ENCODE measurements at regions not wholly inside any gene's neighbourhood (a gene's known extent, or its start where the extent isn't known, plus 50 kb on each side); places are given as distances from the start of the nearest gene placed in this dataset.

GRCh38 chr11:15699978-15700377, 585.3 kb downstream of the INSC start:
- no peak for DNase-seq (ENCODE audit: low read depth)

- DNase-seq (ENCODE audit: low read depth) = no peak
Measured at GRCh38 chr11:15700456-15700855, 585.7 kb downstream of the INSC start.

GRCh38 chr11:15704064-15704463, 589.3 kb downstream of the INSC start:
- DNase-seq (ENCODE audit: low read depth) = no peak

- DNase-seq (ENCODE audit: low read depth) = no peak
Measured at GRCh38 chr11:15704556-15704955, 589.8 kb downstream of the INSC start.

- no peak for DNase-seq (ENCODE audit: low read depth)
Measured at GRCh38 chr11:15705891-15706290, 591.2 kb downstream of the INSC start.

GRCh38 chr11:15707194-15707593, 592.5 kb downstream of the INSC start:
- DNase-seq (ENCODE audit: low read depth) = no peak

- no peak for DNase-seq (ENCODE audit: low read depth)
Measured at GRCh38 chr11:15707971-15708370, 593.2 kb downstream of the INSC start.

GRCh38 chr11:15710580-15711275, 596.0 kb downstream of the INSC start:
- DNase-seq (ENCODE audit: low read depth) = no peak

GRCh38 chr11:15711311-15711710, 596.6 kb downstream of the INSC start:
- DNase-seq (ENCODE audit: low read depth) = no peak

GRCh38 chr11:15714641-15715399, 600.1 kb downstream of the INSC start:
- no peak for DNase-seq (ENCODE audit: low read depth)

- no peak for DNase-seq (ENCODE audit: low read depth)
Measured at GRCh38 chr11:15716550-15716949, 601.8 kb downstream of the INSC start.

GRCh38 chr11:15720460-15720859, 605.7 kb downstream of the INSC start:
- DNase-seq (ENCODE audit: low read depth) = no peak

GRCh38 chr11:15723966-15724365, 609.2 kb downstream of the INSC start:
- no peak for DNase-seq (ENCODE audit: low read depth)

- DNase-seq (ENCODE audit: low read depth) = no peak
Measured at GRCh38 chr11:15724601-15725000, 609.9 kb downstream of the INSC start.

GRCh38 chr11:15725246-15725645, 610.5 kb downstream of the INSC start:
- DNase-seq (ENCODE audit: low read depth) = no peak

- DNase-seq (ENCODE audit: low read depth) = no peak
Measured at GRCh38 chr11:15726221-15726746, 611.6 kb downstream of the INSC start.

GRCh38 chr11:15726893-15727519, 612.3 kb downstream of the INSC start:
- DNase-seq (ENCODE audit: low read depth) = no peak

GRCh38 chr11:15727520-15727914, 612.8 kb downstream of the INSC start:
- DNase-seq (ENCODE audit: low read depth) = no peak

GRCh38 chr11:15728207-15728606, 613.5 kb downstream of the INSC start:
- no peak for DNase-seq (ENCODE audit: low read depth)

- no peak for DNase-seq (ENCODE audit: low read depth)
Measured at GRCh38 chr11:15730263-15730994, 615.7 kb downstream of the INSC start.

- DNase-seq (ENCODE audit: low read depth) = no peak
Measured at GRCh38 chr11:15730995-15731385, 616.3 kb downstream of the INSC start.

- no peak for DNase-seq (ENCODE audit: low read depth)
Measured at GRCh38 chr11:15735706-15736105, 620.6 kb downstream of the SOX6 start.
